GM23338 (cell line): ENCODE measurements at regions not wholly inside any gene's neighbourhood (a gene's known extent, or its start where the extent isn't known, plus 50 kb on each side); places are given as distances from the start of the nearest gene placed in this dataset.

Source experiments
- ATAC-seq: fragments of 200-7000 bp; cut with Tn5 transposase; 3 replicates; pipeline ENCODE4 v1.9.1; 2020
- DNase-seq: peaks from one replicate; pipeline ENCODE4 v3.0.0-alpha.2; 2015; ENCODE audit warnings: low spot score
- H2AFZ ChIP-seq: fragments of 200-600 bp; sonication (generic); 2 replicates; pipeline ENCODE4 v1.8.0; 2016; ENCODE audit warnings: antibody characterized with exemption, mild to moderate bottlenecking, moderate library complexity
- H3F3A ChIP-seq: fragments of 200-600 bp; sonication (generic); replicated peaks from 2 replicates; pipeline ENCODE4 v1.8.0; 2017; ENCODE audit warnings: antibody characterized with exemption, mixed run types, low read depth
- H3K27ac ChIP-seq: fragments of 200-600 bp; sonication (generic); 2 replicates; pipeline ENCODE4 v1.6.1; 2016; ENCODE audit warnings: low read depth
- H3K27me3 ChIP-seq: fragments of 200-600 bp; sonication (generic); 2 replicates; pipeline ENCODE4 v1.8.0; 2016; ENCODE audit warnings: mild to moderate bottlenecking, mixed run types, moderate library complexity; ENCODE audit not compliant: insufficient read depth
- H3K36me3 ChIP-seq: fragments of 200-600 bp; sonication (generic); 2 replicates; pipeline ENCODE4 v1.8.0; 2016; ENCODE audit warnings: mild to moderate bottlenecking; ENCODE audit not compliant: insufficient read depth
- H3K4me1 ChIP-seq: fragments of 200-600 bp; sonication (generic); 2 replicates; pipeline ENCODE4 v1.8.0; 2016; ENCODE audit warnings: mild to moderate bottlenecking, moderate library complexity; ENCODE audit not compliant: insufficient read depth
- H3K4me2 ChIP-seq: fragments of 200-600 bp; sonication (generic); 2 replicates; pipeline ENCODE4 v1.7.1; 2017; ENCODE audit warnings: mixed run types
- H3K4me3 ChIP-seq: fragments of 200-600 bp; sonication (generic); 2 replicates; pipeline ENCODE4 v1.6.1; 2016; ENCODE audit warnings: mixed run types
- H3K79me2 ChIP-seq: fragments of 200-600 bp; sonication (generic); replicated peaks from 2 replicates; pipeline ENCODE4 v1.8.0; 2017; ENCODE audit warnings: mild to moderate bottlenecking; ENCODE audit not compliant: insufficient read depth
- H3K9me2 ChIP-seq: fragments of 200-600 bp; sonication (generic); 2 replicates; pipeline ENCODE4 v1.8.0; 2017; ENCODE audit not compliant: insufficient read depth
- H4K20me1 ChIP-seq: fragments of 200-600 bp; sonication (generic); replicated peaks from 2 replicates; pipeline ENCODE4 v1.8.0; 2017; ENCODE audit warnings: mild to moderate bottlenecking; ENCODE audit not compliant: insufficient read depth
- H3K27ac Mint-ChIP-seq: 2 replicates; pipeline ENCODE4 v1.8.0; 2020; ENCODE audit warnings: inconsistent platforms, mild to moderate bottlenecking, moderate library complexity, mixed read lengths
- H3K27me3 Mint-ChIP-seq: 3 replicates; pipeline ENCODE4 v1.8.0; 2022; ENCODE audit warnings: low read depth, mild to moderate bottlenecking, moderate library complexity, mixed read lengths, inconsistent platforms; ENCODE audit not compliant: insufficient read depth, poor library complexity
- H3K36me3 Mint-ChIP-seq: 3 replicates; pipeline ENCODE4 v1.8.0; 2021; ENCODE audit warnings: low read depth, mild to moderate bottlenecking, inconsistent platforms, moderate library complexity, mixed read lengths
- H3K4me1 Mint-ChIP-seq: 3 replicates; pipeline ENCODE4 v1.8.0; 2020; ENCODE audit warnings: mild to moderate bottlenecking, inconsistent platforms, mixed read lengths
- H3K4me3 Mint-ChIP-seq: 3 replicates; pipeline ENCODE4 v1.8.0; 2021; ENCODE audit warnings: moderate library complexity, mild to moderate bottlenecking, inconsistent platforms, mixed read lengths
- H3K9me3 Mint-ChIP-seq: 3 replicates; pipeline ENCODE4 v1.8.0; 2020; ENCODE audit warnings: moderate library complexity, mild to moderate bottlenecking, inconsistent platforms, mixed read lengths
- CREB1 ChIP-seq: fragments of 250-450 bp; sonication (Bioruptor Pico); IDR thresholded peaks from 2 replicates; pipeline ENCODE4 v1.5.0; 2020; ENCODE audit warnings: low read depth, mild to moderate bottlenecking, moderate library complexity
- EZH2 ChIP-seq: fragments of 200-600 bp; sonication (generic); IDR thresholded peaks from one replicate; pipeline ENCODE4 v1.8.0; 2017; ENCODE audit warnings: antibody characterized with exemption, mild to moderate bottlenecking, low read depth; ENCODE audit not compliant: unreplicated experiment
- EZH2phosphoT487 ChIP-seq: fragments of 200-600 bp; sonication (generic); IDR thresholded peaks from one replicate; pipeline ENCODE4 v1.8.1; 2018; ENCODE audit warnings: antibody characterized with exemption; ENCODE audit not compliant: unreplicated experiment
- JUNB ChIP-seq: IDR thresholded peaks from one replicate; pipeline ENCODE4 v1.6.1; 2016; ENCODE audit warnings: antibody characterized with exemption; ENCODE audit not compliant: unreplicated experiment
- NANOG ChIP-seq: IDR thresholded peaks from 2 replicates; pipeline ENCODE4 v1.6.1; 2016; ENCODE audit warnings: antibody characterized with exemption, borderline replicate concordance
- POLR2AphosphoS5 ChIP-seq: IDR thresholded peaks from 2 replicates; pipeline ENCODE4 v1.6.1; 2016; ENCODE audit warnings: antibody characterized with exemption, low read depth
- STAT1 ChIP-seq: IDR thresholded peaks from one replicate; pipeline ENCODE4 v1.6.1; 2016; ENCODE audit warnings: antibody characterized with exemption; ENCODE audit not compliant: unreplicated experiment
- ZNF114 ChIP-seq: fragments of 250-450 bp; sonication (Bioruptor Pico); IDR thresholded peaks from 2 replicates; pipeline ENCODE4 v1.5.0; 2020; ENCODE audit warnings: mild to moderate bottlenecking, moderate library complexity
- ZNF331 ChIP-seq: fragments of 250-450 bp; sonication (Bioruptor Pico); IDR thresholded peaks from 2 replicates; pipeline ENCODE4 v1.5.0; 2020; ENCODE audit warnings: low read depth, mild to moderate bottlenecking, moderate library complexity
- TF ChIP-seq, protein P1 (sequence below), 2 experiments: fragments of 200-600 bp in 1 of 2; sonication (generic) in 1 of 2; conservative IDR thresholded peaks; 2 replicates each; pipeline versions ENCODE4 v1.5.1 to v1.6.1; 2016 to 2017; ENCODE audit warnings: antibody characterized with exemption in 2 of 2, low read depth in 2 of 2, mild to moderate bottlenecking in 2 of 2, moderate library complexity in 1 of 2
- TF ChIP-seq, protein P2 (sequence below): IDR thresholded peaks from one replicate; pipeline ENCODE4 v1.6.1; 2018; ENCODE audit warnings: antibody characterized with exemption; ENCODE audit not compliant: unreplicated experiment
- TF ChIP-seq, protein P3 (sequence below): IDR thresholded peaks from 2 replicates; pipeline ENCODE4 v1.6.1; 2016; ENCODE audit warnings: antibody characterized with exemption

DNA sequence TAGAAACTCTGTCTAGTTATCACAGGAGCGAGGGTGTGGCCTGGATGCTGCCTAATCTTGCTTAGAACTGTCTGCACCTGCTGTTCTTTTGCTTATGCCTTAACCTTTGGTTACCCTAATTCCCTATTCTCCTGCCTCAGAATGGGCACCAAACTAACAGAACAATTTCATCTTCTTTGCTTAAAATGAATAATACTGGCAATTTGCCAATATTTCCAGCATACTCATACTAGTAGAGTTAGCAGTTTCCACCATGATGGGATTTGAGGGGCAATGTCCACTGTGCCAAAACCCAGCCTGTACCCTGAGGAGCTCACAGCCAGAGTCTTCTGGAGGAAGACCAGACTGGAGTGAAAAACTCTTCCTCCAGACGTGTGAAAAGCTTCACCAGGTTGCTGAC, 136.4 kb downstream of the RPS29 start (continued):
- TF ChIP-seq EZH2phosphoT487 (no peak), POLR2AphosphoS5 (no peak)
- TF ChIP-seq, protein P1, sequence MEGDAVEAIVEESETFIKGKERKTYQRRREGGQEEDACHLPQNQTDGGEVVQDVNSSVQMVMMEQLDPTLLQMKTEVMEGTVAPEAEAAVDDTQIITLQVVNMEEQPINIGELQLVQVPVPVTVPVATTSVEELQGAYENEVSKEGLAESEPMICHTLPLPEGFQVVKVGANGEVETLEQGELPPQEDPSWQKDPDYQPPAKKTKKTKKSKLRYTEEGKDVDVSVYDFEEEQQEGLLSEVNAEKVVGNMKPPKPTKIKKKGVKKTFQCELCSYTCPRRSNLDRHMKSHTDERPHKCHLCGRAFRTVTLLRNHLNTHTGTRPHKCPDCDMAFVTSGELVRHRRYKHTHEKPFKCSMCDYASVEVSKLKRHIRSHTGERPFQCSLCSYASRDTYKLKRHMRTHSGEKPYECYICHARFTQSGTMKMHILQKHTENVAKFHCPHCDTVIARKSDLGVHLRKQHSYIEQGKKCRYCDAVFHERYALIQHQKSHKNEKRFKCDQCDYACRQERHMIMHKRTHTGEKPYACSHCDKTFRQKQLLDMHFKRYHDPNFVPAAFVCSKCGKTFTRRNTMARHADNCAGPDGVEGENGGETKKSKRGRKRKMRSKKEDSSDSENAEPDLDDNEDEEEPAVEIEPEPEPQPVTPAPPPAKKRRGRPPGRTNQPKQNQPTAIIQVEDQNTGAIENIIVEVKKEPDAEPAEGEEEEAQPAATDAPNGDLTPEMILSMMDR (conservative IDR thresholded peaks at IDR 0.05; ENCODE audit: low read depth in 2 of 2) = no peak

DNA sequence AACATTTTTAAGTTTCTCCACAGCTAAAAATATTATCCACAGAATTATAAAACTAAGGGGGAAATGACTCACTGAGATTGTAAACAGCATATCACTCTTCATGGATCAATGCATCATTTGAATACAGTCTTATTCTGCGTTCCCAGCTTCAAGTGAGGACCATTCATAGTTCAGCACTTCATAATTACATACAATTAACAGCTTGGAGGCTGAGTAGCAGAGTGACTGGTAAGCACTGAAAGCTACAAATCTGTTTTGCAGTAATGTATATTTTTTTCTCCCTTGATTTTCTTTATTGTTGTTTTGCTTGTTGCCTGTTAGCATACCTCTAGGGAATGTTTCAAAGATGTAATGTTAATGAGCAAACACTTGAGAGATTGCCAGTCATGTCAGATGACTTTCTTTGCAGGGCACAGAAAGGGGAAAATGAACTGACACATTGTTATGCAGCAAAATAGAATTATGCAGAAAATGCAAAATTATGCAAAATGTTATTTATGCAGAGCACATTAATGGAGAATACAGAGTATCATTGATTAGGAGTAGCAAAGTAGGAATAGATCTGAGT, 138.6 kb downstream of the RPS29 start:
- DNase-seq = no peak
- H3K9me2 ChIP-seq = no peaks in the 10 kb centered on the region
- H3K4me3 ChIP-seq = no peak overlapping the region
- Mint-ChIP-seq H3K4me3 (no peak overlapping the region), H3K27me3 (no peaks in the 10 kb centered on the region), H3K27ac (no peak overlapping the region), H3K36me3 (peaks cover 6% of the 10 kb centered on the region), H3K9me3 (peaks cover 9% of the 10 kb centered on the region; the same call in 2 of the 3 replicates), H3K4me1 (peaks cover 27% of the 10 kb centered on the region)
- no peaks in the 10 kb centered on the region for H3K79me2 ChIP-seq
- H3K27ac ChIP-seq = no peak overlapping the region
- no peaks in the 10 kb centered on the region for H3F3A ChIP-seq
- H3K4me2 ChIP-seq = no peak overlapping the region
- H2AFZ ChIP-seq = no peak overlapping the region
- H4K20me1 ChIP-seq = no peaks in the 10 kb centered on the region
- TF ChIP-seq ZNF114 (CRISPR knock-in tag) (no peak), ZNF331 (CRISPR knock-in tag) (no peak), CREB1 (CRISPR knock-in tag) (no peak), JUNB (no peak), STAT1 (no peak), EZH2 (no peak), EZH2phosphoT487 (no peak), POLR2AphosphoS5 (no peak), NANOG (no peak)
- TF ChIP-seq, protein P2, sequence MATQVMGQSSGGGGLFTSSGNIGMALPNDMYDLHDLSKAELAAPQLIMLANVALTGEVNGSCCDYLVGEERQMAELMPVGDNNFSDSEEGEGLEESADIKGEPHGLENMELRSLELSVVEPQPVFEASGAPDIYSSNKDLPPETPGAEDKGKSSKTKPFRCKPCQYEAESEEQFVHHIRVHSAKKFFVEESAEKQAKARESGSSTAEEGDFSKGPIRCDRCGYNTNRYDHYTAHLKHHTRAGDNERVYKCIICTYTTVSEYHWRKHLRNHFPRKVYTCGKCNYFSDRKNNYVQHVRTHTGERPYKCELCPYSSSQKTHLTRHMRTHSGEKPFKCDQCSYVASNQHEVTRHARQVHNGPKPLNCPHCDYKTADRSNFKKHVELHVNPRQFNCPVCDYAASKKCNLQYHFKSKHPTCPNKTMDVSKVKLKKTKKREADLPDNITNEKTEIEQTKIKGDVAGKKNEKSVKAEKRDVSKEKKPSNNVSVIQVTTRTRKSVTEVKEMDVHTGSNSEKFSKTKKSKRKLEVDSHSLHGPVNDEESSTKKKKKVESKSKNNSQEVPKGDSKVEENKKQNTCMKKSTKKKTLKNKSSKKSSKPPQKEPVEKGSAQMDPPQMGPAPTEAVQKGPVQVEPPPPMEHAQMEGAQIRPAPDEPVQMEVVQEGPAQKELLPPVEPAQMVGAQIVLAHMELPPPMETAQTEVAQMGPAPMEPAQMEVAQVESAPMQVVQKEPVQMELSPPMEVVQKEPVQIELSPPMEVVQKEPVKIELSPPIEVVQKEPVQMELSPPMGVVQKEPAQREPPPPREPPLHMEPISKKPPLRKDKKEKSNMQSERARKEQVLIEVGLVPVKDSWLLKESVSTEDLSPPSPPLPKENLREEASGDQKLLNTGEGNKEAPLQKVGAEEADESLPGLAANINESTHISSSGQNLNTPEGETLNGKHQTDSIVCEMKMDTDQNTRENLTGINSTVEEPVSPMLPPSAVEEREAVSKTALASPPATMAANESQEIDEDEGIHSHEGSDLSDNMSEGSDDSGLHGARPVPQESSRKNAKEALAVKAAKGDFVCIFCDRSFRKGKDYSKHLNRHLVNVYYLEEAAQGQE = no peak
- TF ChIP-seq, protein P3, sequence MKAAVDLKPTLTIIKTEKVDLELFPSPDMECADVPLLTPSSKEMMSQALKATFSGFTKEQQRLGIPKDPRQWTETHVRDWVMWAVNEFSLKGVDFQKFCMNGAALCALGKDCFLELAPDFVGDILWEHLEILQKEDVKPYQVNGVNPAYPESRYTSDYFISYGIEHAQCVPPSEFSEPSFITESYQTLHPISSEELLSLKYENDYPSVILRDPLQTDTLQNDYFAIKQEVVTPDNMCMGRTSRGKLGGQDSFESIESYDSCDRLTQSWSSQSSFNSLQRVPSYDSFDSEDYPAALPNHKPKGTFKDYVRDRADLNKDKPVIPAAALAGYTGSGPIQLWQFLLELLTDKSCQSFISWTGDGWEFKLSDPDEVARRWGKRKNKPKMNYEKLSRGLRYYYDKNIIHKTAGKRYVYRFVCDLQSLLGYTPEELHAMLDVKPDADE = no peak
- TF ChIP-seq, protein P1 (conservative IDR thresholded peaks at IDR 0.05; ENCODE audit: low read depth in 2 of 2) = no peak
- no peaks in the 10 kb centered on the region for H3K36me3 ChIP-seq
- H3K4me1 ChIP-seq = peaks cover 25% of the 10 kb centered on the region
- H3K27me3 ChIP-seq = no peaks in the 10 kb centered on the region
- ATAC-seq = no peak
